Adrenal gland (tissue), 5 donors: ENCODE measurements at regions not wholly inside any gene's neighbourhood (a gene's known extent, or its start where the extent isn't known, plus 50 kb on each side); places are given as distances from the start of the nearest gene placed in this dataset.

Source experiments
- POLR2A ChIP-seq, 2 donors: fragments of 450-650 bp; IDR thresholded peaks; one replicate each; pipeline ENCODE4 v1.6.1; 2017; ENCODE audit warnings: antibody characterized with exemption in 2 of 2, mild to moderate bottlenecking in 2 of 2, moderate library complexity in 1 of 2
- TF ChIP-seq, protein P1 (sequence below), 6 experiments: fragments of 450-650 bp in 4 of 6; fragments of 200-600 bp in 2 of 6; sonication (generic) in 1 of 6; IDR thresholded peaks; 1 replicate in 5 of 6; 2 replicates in 1 of 6; pipeline versions ENCODE4 v1.5.1 to v1.8.0; 2016 to 2021; ENCODE audit warnings: antibody characterized with exemption in 6 of 6, mild to moderate bottlenecking in 2 of 6, moderate library complexity in 1 of 6
- donor health status: DM: no; HTN: no; CAD: no.

DNA sequence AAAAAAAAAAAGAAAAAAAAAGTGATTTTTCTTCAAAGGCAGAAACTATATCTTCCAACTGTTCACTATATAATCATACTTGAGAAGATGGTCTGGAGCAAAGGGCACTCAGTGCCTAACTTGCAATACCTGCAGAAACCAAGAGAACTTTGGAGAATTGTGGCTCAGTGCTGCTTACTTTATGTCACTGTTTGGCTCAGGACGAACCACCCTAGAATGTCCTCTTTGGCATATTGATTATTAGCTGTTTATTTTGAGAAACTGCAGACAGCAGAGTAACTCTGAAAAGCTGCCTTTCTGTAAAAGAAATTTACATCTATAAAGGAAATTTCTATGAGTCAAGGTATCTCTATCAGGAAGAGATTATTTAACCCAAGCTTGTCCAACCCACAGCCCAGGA, 100.2 kb downstream of the BBS10 start:
- TF ChIP-seq POLR2A (IDR thresholded peaks at IDR 0.05) = no peak
- TF ChIP-seq, protein P1, sequence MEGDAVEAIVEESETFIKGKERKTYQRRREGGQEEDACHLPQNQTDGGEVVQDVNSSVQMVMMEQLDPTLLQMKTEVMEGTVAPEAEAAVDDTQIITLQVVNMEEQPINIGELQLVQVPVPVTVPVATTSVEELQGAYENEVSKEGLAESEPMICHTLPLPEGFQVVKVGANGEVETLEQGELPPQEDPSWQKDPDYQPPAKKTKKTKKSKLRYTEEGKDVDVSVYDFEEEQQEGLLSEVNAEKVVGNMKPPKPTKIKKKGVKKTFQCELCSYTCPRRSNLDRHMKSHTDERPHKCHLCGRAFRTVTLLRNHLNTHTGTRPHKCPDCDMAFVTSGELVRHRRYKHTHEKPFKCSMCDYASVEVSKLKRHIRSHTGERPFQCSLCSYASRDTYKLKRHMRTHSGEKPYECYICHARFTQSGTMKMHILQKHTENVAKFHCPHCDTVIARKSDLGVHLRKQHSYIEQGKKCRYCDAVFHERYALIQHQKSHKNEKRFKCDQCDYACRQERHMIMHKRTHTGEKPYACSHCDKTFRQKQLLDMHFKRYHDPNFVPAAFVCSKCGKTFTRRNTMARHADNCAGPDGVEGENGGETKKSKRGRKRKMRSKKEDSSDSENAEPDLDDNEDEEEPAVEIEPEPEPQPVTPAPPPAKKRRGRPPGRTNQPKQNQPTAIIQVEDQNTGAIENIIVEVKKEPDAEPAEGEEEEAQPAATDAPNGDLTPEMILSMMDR (IDR thresholded peaks at IDR 0.05) = no peak
